Stomach (tissue), 4 donors: ENCODE measurements at regions not wholly inside any gene's neighbourhood (a gene's known extent, or its start where the extent isn't known, plus 50 kb on each side); places are given as distances from the start of the nearest gene placed in this dataset.

ENCODE experiments used
- EP300 ChIP-seq: sonication (generic); formaldehyde crosslinking; IDR thresholded peaks from one replicate; pipeline ENCODE4 v1.6.1; 2017; ENCODE audit warnings: antibody characterized with exemption
- POLR2A ChIP-seq, 4 donors: fragments of 450-650 bp; IDR thresholded peaks; one replicate each; pipeline ENCODE4 v1.6.1; 2016; ENCODE audit warnings: antibody characterized with exemption in 4 of 4, control low read depth in 2 of 4, mild to moderate bottlenecking in 1 of 4, moderate library complexity in 1 of 4
- POLR2AphosphoS5 ChIP-seq, 3 donors: sonication (generic); formaldehyde crosslinking; IDR thresholded peaks; one replicate each; pipeline ENCODE4 v1.6.1; 2016; ENCODE audit warnings: antibody characterized with exemption in 3 of 3
- TF ChIP-seq, protein P1 (sequence below), 7 experiments: fragments of 450-650 bp in 4 of 7; fragments of 200-600 bp in 3 of 7; sonication (generic) in 3 of 7; IDR thresholded peaks; one replicate each; pipeline ENCODE4 v1.5.1; 2016 to 2019; ENCODE audit warnings: antibody characterized with exemption in 7 of 7, control low read depth in 2 of 7, mild to moderate bottlenecking in 1 of 7

DNA sequence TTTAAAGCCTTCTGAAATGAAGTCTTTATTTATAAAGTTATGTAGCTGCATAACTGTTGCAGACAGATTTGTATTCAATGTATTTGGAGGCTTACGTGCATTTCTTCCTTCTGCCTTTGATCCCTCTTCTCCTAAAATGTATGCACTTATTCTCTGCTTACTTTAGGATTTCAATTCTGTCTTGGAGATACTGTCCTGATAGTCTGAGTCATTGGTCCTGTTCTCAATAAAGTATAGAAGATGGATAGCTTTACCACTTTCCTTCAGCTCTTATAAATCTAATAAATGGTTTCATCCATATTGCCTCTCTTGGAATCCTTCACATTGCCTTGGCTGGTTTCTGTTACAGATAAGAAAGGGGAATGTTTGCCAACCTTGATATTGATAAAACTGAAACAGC is 430.1 kb upstream of the CAMK1G start:
- TF ChIP-seq POLR2AphosphoS5 (IDR thresholded peaks at IDR 0.05) (no peak), EP300 (no peak), POLR2A (IDR thresholded peaks at IDR 0.05) (no peak)
- TF ChIP-seq, protein P1, sequence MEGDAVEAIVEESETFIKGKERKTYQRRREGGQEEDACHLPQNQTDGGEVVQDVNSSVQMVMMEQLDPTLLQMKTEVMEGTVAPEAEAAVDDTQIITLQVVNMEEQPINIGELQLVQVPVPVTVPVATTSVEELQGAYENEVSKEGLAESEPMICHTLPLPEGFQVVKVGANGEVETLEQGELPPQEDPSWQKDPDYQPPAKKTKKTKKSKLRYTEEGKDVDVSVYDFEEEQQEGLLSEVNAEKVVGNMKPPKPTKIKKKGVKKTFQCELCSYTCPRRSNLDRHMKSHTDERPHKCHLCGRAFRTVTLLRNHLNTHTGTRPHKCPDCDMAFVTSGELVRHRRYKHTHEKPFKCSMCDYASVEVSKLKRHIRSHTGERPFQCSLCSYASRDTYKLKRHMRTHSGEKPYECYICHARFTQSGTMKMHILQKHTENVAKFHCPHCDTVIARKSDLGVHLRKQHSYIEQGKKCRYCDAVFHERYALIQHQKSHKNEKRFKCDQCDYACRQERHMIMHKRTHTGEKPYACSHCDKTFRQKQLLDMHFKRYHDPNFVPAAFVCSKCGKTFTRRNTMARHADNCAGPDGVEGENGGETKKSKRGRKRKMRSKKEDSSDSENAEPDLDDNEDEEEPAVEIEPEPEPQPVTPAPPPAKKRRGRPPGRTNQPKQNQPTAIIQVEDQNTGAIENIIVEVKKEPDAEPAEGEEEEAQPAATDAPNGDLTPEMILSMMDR (IDR thresholded peaks at IDR 0.05): no peak
